Endothelial cell of umbilical vein (primary cell): ENCODE measurements at regions not wholly inside any gene's neighbourhood (a gene's known extent, or its start where the extent isn't known, plus 50 kb on each side); places are given as distances from the start of the nearest gene placed in this dataset.

Source experiments
- BruUV-seq: library from RNA; stranded (reverse); fragments of 400-500 nt; replicated peaks from 2 replicates; lab custom pipeline; 2021; lab: Mats Ljungman, UMichigan
- CTCF ChIA-PET: fragments of 300-600, 350-600 bp; sonication (Branson Sonifier 250); formaldehyde crosslinking; loops from one replicate; lab custom pipeline; 2021; ENCODE audit warnings: antibody characterized with exemption, inconsistent platforms; lab: Charles Lee
- POLR2A ChIA-PET: fragments of 300-600, 350-600 bp; sonication (Branson Sonifier 250); formaldehyde crosslinking; loops from one replicate; lab custom pipeline; 2021; ENCODE audit warnings: antibody characterized with exemption, inconsistent platforms; lab: Charles Lee
- DNase-seq: peaks from one replicate; pipeline ENCODE4 v3.0.0-alpha.2; 2011; ENCODE audit warnings: low read depth, low spot score
- FAIRE-seq: peaks from 2 replicates; lab custom pipeline; 2011; peaks lifted over from hg19 to GRCh38; lab: Jason Lieb, UNC
- H2AFZ ChIP-seq: 2 replicates; pipeline ENCODE4 v1.6.0; 2012; ENCODE audit warnings: low read depth, low read length, control low read depth, inconsistent platforms
- H3K27ac ChIP-seq: 2 replicates; pipeline ENCODE4 v1.5.1; 2011; ENCODE audit warnings: low read depth, mild to moderate bottlenecking, control low read depth, low read length, moderate library complexity; ENCODE audit not compliant: insufficient read depth
- H3K27me3 ChIP-seq, 2 experiments: 2 replicates each; pipeline versions ENCODE4 v1.6.0 to v1.6.1; 2011; ENCODE audit warnings: low read length in 2 of 2, mixed read lengths in 1 of 2; ENCODE audit not compliant: control insufficient read depth in 2 of 2, insufficient read depth in 2 of 2
- H3K36me3 ChIP-seq, 2 experiments: 2 replicates in 1 of 2; 3 replicates in 1 of 2; pipeline ENCODE4 v1.5.1; 2011; ENCODE audit warnings: low read length in 2 of 2, mild to moderate bottlenecking in 1 of 2, moderate library complexity in 1 of 2; ENCODE audit not compliant: control insufficient read depth in 2 of 2, insufficient read depth in 2 of 2; ENCODE audit errors: extremely low read depth in 1 of 2
- H3K4me1 ChIP-seq: 3 replicates; pipeline ENCODE4 v1.5.1; 2011; ENCODE audit warnings: mild to moderate bottlenecking, low read length; ENCODE audit not compliant: control insufficient read depth, insufficient read depth; ENCODE audit errors: extremely low read depth
- H3K4me2 ChIP-seq: 2 replicates; pipeline ENCODE4 v1.6.1; 2011; ENCODE audit warnings: low read length, control low read depth, mixed read lengths; ENCODE audit not compliant: insufficient read depth
- H3K4me3 ChIP-seq, 3 experiments: fragments of 200-600 bp in 1 of 3; sonication (generic), shearing (Covaris generic) in 1 of 3; replicated peaks in 1 of 3; 2 replicates each; pipeline ENCODE4 v1.5.1; 2011 to 2016; ENCODE audit warnings: control low read depth in 3 of 3, low read length in 3 of 3, mild to moderate bottlenecking in 2 of 3, inconsistent platforms in 1 of 3, low read depth in 1 of 3, moderate library complexity in 1 of 3; ENCODE audit not compliant: insufficient read depth in 1 of 3
- H3K79me2 ChIP-seq: 2 replicates; pipeline ENCODE4 v1.6.0; 2012; ENCODE audit warnings: low read length, inconsistent platforms; ENCODE audit not compliant: control insufficient read depth, insufficient read depth
- H3K9ac ChIP-seq: replicated peaks from 2 replicates; pipeline ENCODE3; 2011; ENCODE audit warnings: low read length, control low read depth; ENCODE audit not compliant: insufficient read depth; ENCODE audit errors: extremely low read depth
- H3K9me1 ChIP-seq: replicated peaks from 3 replicates; pipeline ENCODE4 v1.6.0; 2011; ENCODE audit warnings: mild to moderate bottlenecking, low read length; ENCODE audit not compliant: control insufficient read depth, insufficient read depth; ENCODE audit errors: extremely low read depth
- H3K9me3 ChIP-seq: replicated peaks from 2 replicates; pipeline ENCODE4 v1.5.1; 2012; ENCODE audit warnings: low read length, inconsistent platforms; ENCODE audit not compliant: control insufficient read depth, insufficient read depth
- H4K20me1 ChIP-seq: replicated peaks from 2 replicates; pipeline ENCODE3; 2011; ENCODE audit warnings: mild to moderate bottlenecking, low read length; ENCODE audit not compliant: control insufficient read depth, insufficient read depth; ENCODE audit errors: extremely low read depth
- CTCF ChIP-seq, 2 donors: IDR thresholded peaks; 1 replicate in 1 of 2; 2 replicates in 1 of 2; pipeline ENCODE4 v1.5.1; 2011; ENCODE audit warnings: low read length in 2 of 2, mild to moderate bottlenecking in 2 of 2, moderate library complexity in 2 of 2, control low read depth in 1 of 2, inconsistent platforms in 1 of 2, low read depth in 1 of 2; ENCODE audit not compliant: insufficient read depth in 1 of 2; ENCODE audit errors: extremely low read depth in 1 of 2
- EZH2 ChIP-seq: IDR thresholded peaks from 2 replicates; pipeline ENCODE4 v1.6.1; 2012; ENCODE audit warnings: borderline replicate concordance, low read depth, mild to moderate bottlenecking, moderate library complexity, low read length, inconsistent platforms; ENCODE audit not compliant: severe bottlenecking
- FOS ChIP-seq: IDR thresholded peaks from 2 replicates; pipeline ENCODE4 v1.6.1; 2011; ENCODE audit warnings: mild to moderate bottlenecking, low read length, moderate library complexity, borderline replicate concordance; ENCODE audit not compliant: insufficient read depth
- GATA2 ChIP-seq: IDR thresholded peaks from 2 replicates; pipeline ENCODE4 v1.7.0; 2011; ENCODE audit warnings: low read depth, mild to moderate bottlenecking, moderate library complexity, mixed read lengths, low read length; ENCODE audit not compliant: insufficient read length, insufficient read depth
- JUN ChIP-seq: IDR thresholded peaks from 2 replicates; pipeline ENCODE4 v1.6.1; 2011; ENCODE audit warnings: borderline replicate concordance, low read depth; ENCODE audit not compliant: insufficient read length, insufficient read depth
- MAX ChIP-seq: IDR thresholded peaks from 2 replicates; pipeline ENCODE4 v1.6.1; 2011; ENCODE audit not compliant: insufficient read depth, insufficient read length
- MYC ChIP-seq: IDR thresholded peaks from one replicate; pipeline ENCODE4 v1.6.1; 2011; ENCODE audit warnings: mild to moderate bottlenecking, low read depth, low read length
- POLR2A ChIP-seq: IDR thresholded peaks from 2 replicates; pipeline ENCODE4 v1.6.1; 2012; ENCODE audit warnings: low read depth, mild to moderate bottlenecking, control low read depth, low read length
- POLR2AphosphoS5 ChIP-seq: IDR thresholded peaks from 2 replicates; pipeline ENCODE4 v1.6.1; 2012; ENCODE audit warnings: low read depth, mild to moderate bottlenecking, control low read depth, low read length, moderate library complexity; ENCODE audit not compliant: insufficient read depth
- dilution Hi-C: fragments of 300-500 bp; cut with MboI; formaldehyde crosslinking; loops from one replicate; pipeline ENCODE4 v1.15.0; 2019; ENCODE audit warnings: low sequenced_read_pairs; ENCODE audit not compliant: extremely low pct_ligation_motif_present
- intact Hi-C: fragments of 100-400 bp; cut with micrococcal nuclease; formaldehyde crosslinking; loops from one replicate; pipeline ENCODE4 v1.10.0; 2022

- POLR2A ChIA-PET, result no interaction called here
Observed at GRCh38 chr1:5198328-5198727, 543.9 kb downstream of the AJAP1 start.

More at GRCh38 chr1:5198328-5198727, 543.9 kb downstream of the AJAP1 start:
- DNase-seq, result no peak
- Histone ChIP-seq H4K20me1 (no peaks in the 10 kb centered on the region), H3K9ac (no peak overlapping the region), H3K9me3 (peaks cover 3% of the 10 kb centered on the region), H3K4me2 (no peak overlapping the region), H3K4me1 (no peaks in the 10 kb centered on the region), H2AFZ (no peak overlapping the region), H3K27me3 (no peaks in the 10 kb centered on the region), H3K27ac (no peak overlapping the region), H3K36me3 (no peaks in the 10 kb centered on the region), H3K4me3 (no peak overlapping the region), H3K9me1 (no peaks in the 10 kb centered on the region), H3K79me2 (no peaks in the 10 kb centered on the region)
- no peak for FAIRE-seq
- no peak for TF ChIP-seq MYC
- no peak for TF ChIP-seq MAX
- no peak for TF ChIP-seq JUN
- TF ChIP-seq EZH2, result no peak
- TF ChIP-seq POLR2A, result no peak
- no peak for TF ChIP-seq POLR2AphosphoS5
- no peak for TF ChIP-seq GATA2
- no peak for TF ChIP-seq FOS
- TF ChIP-seq CTCF (IDR thresholded peaks at IDR 0.05; ENCODE audit: extremely low read depth in 1 of 2, insufficient read depth in 1 of 2, low read depth in 1 of 2, low read length in 2 of 2), result no peak
- no TSS peak for BruUV-seq
- CTCF ChIA-PET, result no interaction called here
- dilution Hi-C loops (no loop called here), intact Hi-C loops (no loop called here)
